GM18499 (cell line): ENCODE measurements at regions not wholly inside any gene's neighbourhood (a gene's known extent, or its start where the extent isn't known, plus 50 kb on each side); places are given as distances from the start of the nearest gene placed in this dataset.

Experiments used
- ATAC-seq: cut with Tn5 transposase; IDR thresholded peaks from one replicate; pipeline ENCODE4 v1.9.1; 2021; ENCODE audit warnings: moderate number of reproducible peaks; ENCODE audit not compliant: insufficient read depth, unreplicated experiment

DNA sequence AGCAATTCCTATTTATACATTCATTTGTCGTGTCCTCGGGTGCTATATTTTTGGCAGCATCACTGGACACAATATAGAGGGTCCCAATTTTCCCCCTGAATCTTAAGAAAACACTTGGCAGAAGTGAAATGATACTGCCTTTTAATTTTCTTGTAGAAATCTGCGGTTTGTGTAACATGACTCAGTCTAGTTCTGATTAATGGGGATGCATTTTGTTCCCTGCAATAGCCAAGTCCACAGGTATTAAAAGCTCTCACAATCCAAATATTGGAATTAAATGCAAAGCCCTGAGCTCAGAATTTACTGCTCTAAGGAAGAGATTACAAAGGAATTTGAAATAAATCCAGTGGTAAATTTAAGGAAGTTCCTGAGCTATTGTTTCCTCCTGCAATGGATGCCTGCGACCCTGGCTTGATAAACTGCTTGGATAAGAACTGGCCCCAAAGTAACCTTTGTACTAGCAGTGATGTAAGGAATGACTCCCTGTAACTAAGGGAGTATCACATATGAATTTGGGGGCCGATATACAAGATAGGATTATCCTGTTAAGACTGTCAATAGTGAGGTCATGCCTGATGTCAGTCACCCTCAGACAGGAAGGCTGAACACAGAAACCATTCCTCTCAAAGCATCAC lies 349.7 kb upstream of the C1orf87 start:
- ATAC-seq, result no peak

DNA sequence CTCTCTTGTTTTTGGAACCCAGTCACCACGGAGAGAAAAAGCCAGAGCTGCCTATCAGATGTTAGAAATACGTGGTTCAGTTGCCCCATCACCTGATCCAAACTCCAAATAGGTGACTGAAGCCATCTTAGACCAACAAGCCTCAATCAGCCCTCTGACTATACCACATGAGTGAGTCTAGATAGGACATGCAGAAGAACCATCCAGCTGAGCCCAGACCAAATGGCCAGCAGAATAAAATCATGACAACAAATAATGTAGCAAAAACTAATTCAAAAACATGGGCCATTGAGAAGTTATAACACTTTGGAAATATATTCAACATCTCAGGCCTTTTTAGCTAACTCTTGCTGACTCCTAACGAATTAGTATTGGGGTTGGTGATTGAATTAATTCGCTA lies 348.4 kb upstream of the C1orf87 start:
- no peak for ATAC-seq

- ATAC-seq, result no peak
These were observed 345.5 kb upstream of the C1orf87 start for GRCh38 chr1:60419023-60419422.

DNA sequence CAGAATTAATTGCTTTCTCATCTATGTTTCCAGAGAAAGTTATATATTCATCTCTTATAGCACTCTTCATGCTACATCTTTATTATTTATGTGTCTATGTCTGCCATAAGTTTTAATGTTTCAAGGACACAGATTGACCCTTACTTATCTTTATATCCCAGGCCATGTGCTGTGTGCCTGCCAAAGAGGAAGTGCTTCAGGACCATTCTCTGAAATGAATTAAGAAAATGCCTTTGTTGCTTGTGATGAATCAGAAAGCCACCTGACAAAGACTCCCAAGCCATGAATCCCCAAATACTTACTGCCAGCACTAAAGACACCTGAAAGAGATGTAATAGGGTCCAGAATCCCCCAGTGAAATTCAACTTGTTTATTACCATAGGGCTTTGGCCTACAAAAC lies 342.1 kb upstream of the C1orf87 start:
- no peak for ATAC-seq

DNA sequence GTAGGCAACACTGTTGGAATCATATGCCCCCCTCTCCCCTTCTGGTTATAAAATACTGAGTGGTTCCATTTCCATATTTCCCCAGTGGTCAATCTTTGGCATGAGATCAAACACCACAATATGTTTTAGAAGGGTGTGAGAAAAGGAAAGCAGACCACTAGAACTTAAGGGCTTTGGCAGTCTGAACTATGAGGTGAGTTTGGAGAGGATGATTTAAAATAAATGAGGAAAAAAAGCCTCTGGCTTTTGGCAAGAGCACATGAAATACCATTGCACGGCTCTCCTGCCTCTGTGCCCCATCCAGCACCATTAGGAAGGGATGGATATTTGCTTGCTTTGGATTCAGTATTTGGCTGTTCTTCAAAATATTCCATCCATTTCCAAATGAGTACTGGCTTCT lies 339.5 kb upstream of the C1orf87 start:
- no peak for ATAC-seq

DNA sequence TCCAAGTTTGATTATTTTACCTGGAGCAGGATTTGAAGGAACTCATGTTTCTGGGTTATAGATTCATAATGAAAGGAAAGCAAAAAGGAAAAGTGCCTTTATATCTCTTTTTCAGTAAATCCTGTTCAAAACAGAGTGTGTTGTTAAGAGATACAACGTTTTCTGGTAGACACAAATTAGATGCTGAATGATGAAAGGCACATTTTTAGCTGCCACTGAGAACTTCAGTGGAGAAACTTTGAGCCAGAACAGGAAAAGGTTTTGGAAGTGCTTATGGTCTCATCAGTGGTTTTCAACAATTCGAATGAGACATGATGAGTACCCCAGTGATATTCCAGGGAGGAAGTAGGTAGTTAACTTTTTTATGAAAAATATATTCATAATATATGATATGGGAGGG lies 338.0 kb upstream of the C1orf87 start:
- ATAC-seq, result no peak

DNA sequence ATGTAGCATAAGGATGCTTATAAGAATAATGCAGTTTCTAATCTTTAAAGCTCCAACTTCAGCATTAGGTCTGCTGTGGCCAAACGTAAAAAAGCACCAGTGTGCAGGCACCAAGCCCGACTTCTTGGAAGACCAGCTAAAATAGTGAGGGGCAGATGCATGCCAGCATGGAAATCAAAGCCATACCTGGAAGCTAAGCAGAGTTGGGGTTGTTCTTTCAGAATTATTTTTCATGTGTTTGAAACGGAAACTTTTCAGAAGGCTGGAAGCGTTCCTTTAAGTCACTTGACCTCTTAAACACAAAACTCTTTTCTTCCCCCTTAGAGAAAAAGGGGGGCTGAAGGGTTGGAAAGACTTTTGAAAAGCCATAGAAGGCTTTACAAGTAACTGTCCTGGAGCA lies 329.2 kb upstream of the C1orf87 start:
- no peak for ATAC-seq

DNA sequence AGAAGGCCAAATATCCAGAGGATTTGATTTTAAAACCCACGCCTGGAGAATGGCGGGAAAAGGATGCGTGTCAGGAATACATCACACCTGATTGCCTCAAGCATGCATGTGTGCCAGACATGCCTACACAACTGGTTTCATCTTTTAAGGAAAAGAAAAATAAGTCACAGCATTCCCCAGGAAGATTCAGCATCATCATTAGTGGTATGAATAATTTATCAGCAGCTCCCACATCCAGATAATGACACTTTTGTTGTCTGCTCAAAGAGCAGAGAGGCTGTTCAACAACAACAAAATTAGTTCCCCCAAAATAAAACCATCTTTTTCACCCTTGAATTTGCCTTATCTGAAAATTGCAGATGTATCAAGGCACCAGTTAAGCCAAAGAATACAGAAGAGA lies 328.6 kb upstream of the C1orf87 start:
- ATAC-seq, result no peak

DNA sequence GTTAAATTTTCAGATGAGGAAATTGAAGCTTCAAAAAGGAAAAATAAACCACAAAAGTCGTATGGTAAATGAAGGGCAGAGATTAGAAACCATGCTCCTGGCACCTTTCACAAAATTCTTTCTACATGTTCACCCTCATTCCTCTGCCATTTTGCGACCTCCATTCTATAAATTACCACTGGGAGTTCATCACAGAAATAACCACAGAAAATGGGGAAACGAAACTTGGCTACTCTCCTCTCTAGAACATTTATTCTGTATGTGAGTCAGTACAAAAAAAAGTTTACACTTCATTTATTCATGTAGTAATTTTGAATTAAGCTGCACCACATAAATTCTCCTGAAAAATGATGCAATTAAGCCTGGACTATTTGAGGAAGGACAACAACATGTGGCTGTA lies 320.9 kb upstream of the C1orf87 start:
- ATAC-seq, result peak; percentile 21

DNA sequence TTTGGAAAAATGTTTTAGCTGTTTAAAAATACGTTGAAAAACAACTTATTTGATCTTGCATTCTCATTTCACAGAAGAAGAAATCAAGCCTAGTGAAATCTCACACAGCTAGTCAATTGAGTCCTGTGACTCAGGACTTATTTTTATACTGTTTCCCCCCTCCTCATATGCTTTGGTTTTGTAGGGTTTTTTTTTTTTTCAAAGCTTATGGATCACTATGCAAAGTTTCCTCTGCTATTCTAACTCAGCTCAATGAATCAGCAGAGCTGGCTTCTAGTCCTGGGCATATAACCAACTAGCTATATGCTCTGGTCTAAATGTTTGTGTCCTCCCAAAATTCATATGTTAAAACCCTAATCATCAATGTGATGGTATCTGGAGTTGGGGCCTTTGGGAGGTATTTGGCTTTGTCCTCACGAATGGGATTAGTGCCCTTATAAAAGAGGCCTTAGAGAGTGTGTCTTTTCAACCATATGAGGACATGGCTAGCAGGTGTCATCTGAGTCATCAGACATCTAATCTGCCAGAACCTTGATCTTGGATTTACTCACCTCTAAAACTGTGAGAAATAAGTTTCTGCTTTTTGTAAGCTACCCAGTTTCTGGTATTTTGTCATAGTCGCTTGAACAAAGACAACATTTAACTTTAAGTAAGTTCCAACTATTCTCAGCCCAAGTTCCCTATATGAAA lies 317.2 kb upstream of the C1orf87 start:
- peak; percentile 78 for ATAC-seq

DNA sequence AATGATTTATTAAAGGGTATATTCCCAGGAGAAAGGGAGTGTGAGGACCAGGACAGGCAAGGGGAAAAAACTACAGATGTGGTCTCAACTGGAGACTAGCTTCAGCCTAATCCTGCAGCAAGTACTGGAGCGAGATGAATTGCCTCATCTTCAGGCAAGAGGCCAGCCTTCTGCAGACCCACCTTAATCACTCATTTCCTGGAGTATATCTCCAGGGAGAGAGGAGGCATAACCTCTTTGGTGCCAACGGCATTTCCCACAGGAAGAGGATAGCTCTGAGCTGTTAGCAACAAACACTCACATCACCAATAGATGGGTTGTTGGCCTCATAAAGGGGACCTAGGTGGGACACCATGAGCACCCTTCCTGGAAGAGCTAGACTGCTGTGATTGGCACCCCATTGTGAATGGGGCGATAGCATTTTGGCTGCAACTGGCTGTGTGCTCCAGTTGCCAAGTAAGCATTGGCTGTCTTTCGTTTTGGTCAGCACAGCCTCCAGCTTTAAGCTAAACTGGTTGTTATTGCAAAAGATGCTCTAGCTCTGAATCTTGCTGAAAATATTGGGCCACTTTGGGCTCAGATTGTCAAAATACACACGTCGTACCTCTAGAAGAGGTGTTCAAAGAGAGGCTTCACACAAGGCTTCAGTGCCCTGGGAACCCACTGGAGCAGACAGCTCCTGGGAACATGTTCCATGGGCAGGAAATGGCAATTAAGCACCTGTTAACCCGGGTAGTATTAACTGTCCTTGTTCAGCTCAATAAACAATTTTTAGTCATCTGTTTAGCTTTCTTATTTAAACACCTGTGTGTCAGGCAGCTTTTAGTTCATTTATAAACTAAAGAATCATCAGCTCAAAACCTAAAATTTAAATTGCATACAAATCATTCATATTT lies 314.8 kb upstream of the C1orf87 start:
- ATAC-seq, result no peak

- ATAC-seq, result no peak
These were observed 313.6 kb upstream of the C1orf87 start for GRCh38 chr1:60387175-60387574.

DNA sequence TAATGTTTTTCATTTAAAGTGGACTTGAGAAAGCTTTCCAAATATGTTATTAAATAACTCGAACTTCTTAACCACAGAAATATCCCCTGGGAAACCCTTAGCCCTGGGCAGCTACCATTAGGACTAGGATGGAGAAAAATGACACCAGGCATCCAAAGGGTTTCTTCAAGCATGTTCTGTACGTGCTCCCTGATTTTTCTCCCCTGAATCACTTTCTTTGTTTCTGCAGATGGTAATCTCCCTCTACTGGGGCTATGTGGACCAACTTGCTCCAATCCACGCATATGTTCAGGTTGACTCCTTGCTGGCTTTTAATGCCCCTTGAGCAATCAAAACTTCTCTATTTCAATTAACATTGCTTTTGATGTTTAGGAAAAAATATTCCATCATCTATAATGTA lies 312.7 kb upstream of the C1orf87 start:
- no peak for ATAC-seq

DNA sequence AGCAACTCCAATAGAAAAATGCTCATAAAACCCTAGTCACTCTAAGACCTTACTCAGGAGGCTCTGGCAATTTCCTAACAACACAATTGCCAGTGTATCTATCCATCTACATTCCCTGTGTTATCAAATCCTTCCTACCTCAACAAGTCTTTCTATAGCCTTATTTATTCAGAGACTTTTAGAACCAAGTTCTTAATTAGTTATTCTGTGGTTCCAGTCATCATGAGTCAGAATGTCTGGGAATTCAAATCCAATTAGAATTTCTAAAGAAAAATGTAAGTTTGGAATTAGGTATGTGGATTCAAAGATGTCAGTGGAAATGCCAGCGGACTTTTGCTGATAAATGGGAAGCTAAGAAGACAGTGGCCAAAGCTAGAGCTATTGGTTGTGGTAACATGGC lies 302.6 kb upstream of the C1orf87 start:
- ATAC-seq, result no peak

DNA sequence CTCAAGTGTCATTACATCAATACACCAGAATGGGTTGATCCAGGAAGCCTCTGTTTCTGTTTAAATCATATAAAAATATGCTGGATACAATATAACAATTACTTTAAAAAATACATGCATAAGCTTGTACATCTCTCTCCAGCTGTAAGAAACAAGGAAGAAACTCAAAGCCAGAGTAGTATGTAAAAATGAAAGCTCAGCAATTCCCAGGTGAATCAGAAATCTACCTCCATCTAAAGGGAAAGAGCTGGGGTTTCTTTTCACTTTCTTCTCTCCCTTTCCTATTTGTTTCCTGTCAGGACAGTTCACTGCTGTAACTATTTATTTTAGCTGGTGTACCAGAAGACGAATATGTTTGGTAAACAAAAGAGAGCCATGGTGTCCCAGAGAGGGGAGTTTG lies 301.0 kb upstream of the C1orf87 start:
- no peak for ATAC-seq

DNA sequence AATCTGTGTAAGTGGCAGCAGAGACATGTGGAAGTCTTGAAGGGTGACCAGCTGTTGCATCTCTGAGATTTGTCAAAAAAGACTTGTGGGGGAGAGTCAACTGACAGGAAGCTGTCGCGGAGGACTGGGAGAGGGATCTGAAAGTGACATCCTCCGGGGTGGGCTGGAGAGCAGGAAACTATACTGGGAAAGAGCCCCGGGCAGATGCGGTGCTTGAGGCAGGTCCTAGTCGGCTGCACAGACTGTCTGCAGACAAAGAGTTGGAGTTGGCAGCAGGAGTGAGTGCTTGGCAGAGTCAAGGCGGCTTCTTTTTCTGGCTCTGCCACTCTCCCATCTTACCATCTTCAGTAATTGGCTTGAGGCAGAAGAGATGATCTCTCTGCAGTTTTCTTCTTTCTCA lies 294.0 kb upstream of the C1orf87 start:
- no peak for ATAC-seq

GRCh38 chr1:60359431-60359830 lies 285.9 kb upstream of the C1orf87 start:
- no peak for ATAC-seq

GRCh38 chr1:60350531-60350930 lies 277.0 kb upstream of the C1orf87 start:
- ATAC-seq, result no peak

DNA sequence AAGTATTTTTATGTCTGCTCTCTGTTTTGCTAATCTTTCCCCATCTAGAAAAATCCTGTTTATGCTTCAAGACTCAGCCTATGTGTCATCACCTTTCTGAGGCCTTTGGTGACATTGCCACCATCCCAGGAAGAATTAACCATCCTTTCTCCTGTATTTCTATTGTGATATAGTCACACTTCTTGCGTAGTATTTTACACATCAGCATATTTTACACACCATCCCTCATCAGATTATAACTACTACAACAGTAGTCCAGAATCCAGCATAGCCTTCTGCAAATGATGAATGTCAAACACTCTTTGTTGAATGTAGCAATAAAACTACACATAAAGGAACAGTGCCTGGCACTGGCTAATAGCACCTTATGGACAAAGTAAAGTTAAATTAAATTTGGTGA lies 275.3 kb upstream of the C1orf87 start:
- ATAC-seq, result no peak

DNA sequence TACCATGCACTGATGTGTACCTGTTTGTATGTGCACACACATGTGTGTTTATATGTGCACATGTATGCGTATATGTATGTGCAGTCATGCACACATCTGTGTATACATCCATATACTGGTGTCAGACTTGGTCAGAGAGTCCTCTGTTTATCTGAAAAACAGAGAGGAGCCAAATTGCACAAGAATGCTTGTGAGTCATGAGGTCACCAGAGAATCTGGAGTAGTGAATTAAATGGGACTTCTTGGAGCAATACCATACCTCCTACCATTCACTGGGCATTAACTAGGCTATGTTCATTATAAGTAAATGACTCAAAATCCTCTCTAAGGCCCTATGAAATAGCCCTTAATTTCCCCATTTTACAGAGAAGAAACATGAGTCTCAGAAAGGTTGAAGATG lies 272.1 kb upstream of the C1orf87 start:
- ATAC-seq, result no peak

DNA sequence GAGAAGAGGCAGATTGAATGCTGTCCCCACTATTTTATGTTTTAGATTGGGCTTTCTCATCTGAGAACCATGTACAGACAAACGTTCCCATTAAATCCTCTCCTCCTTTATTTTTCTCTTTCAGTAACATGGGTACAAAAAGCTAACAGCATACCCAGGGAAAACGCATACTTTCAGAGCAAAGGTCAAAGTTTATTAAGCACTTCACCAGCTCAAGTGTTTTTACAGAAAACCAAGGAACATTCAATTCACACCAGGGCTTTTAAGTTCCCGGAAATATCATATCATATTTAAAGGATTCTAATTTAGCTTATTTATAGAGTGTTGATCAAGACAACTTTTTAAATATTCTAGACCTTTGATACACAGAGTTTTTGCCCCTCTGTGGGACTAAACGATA lies 271.5 kb upstream of the C1orf87 start:
- no peak for ATAC-seq
